Activated CD8-positive, alpha-beta T cell treated with anti-CD3 and anti-CD28 coated beads for 36 hours (primary cell): ENCODE measurements at regions not wholly inside any gene's neighbourhood (a gene's known extent, or its start where the extent isn't known, plus 50 kb on each side); places are given as distances from the start of the nearest gene placed in this dataset.

Experiments used
- ATAC-seq: fragments of 200-7000 bp; cut with Tn5 transposase; one replicate; pipeline ENCODE4 v1.10.0; 2021; ENCODE audit warnings: mild to moderate bottlenecking, moderate library complexity
- CTCF ChIA-PET: fragments of 350-600 bp; sonication (Branson Sonifier 250); formaldehyde crosslinking; loops from one replicate; lab custom pipeline; 2021; ENCODE audit warnings: antibody characterized with exemption; lab: Charles Lee
- POLR2A ChIA-PET: fragments of 350-600 bp; sonication (Branson Sonifier 250); formaldehyde crosslinking; loops from one replicate; lab custom pipeline; 2021; ENCODE audit warnings: antibody characterized with exemption; lab: Charles Lee
- DNase-seq: peaks from one replicate; pipeline ENCODE4 v3.0.0-alpha.2; 2020
- H3K27ac Mint-ChIP-seq: one replicate; pipeline ENCODE4 v1.8.0; 2021; ENCODE audit warnings: mild to moderate bottlenecking, mixed read lengths
- H3K27me3 Mint-ChIP-seq: one replicate; pipeline ENCODE4 v1.8.0; 2021; ENCODE audit warnings: mixed read lengths
- H3K36me3 Mint-ChIP-seq: one replicate; pipeline ENCODE4 v1.8.0; 2021; ENCODE audit warnings: low read depth, mixed read lengths
- H3K4me1 Mint-ChIP-seq: one replicate; pipeline ENCODE4 v1.8.0; 2021; ENCODE audit warnings: low read depth, mixed read lengths
- H3K4me3 Mint-ChIP-seq: one replicate; pipeline ENCODE4 v1.8.0; 2021; ENCODE audit warnings: mild to moderate bottlenecking, moderate library complexity, mixed read lengths
- H3K9me3 Mint-ChIP-seq: one replicate; pipeline ENCODE4 v1.8.0; 2021; ENCODE audit warnings: mixed read lengths
- CTCF ChIP-seq: fragments of 200-600 bp; IDR thresholded peaks from one replicate; pipeline ENCODE4 v1.8.0; 2022; ENCODE audit warnings: antibody characterized with exemption, mild to moderate bottlenecking
- intact Hi-C: fragments of 100-400 bp; cut with micrococcal nuclease; formaldehyde crosslinking; loops from one replicate; pipeline ENCODE4 v1.10.0; 2022

- no peak for TF ChIP-seq CTCF
- no peaks in the 10 kb centered on the region for H3K4me1 Mint-ChIP-seq
- CTCF ChIA-PET, result no interaction called here
- no peak for DNase-seq
- no peaks in the 10 kb centered on the region for H3K36me3 Mint-ChIP-seq
- peaks cover 2% of the 10 kb centered on the region for H3K9me3 Mint-ChIP-seq
- H3K27me3 Mint-ChIP-seq, result no peaks in the 10 kb centered on the region
- no peak overlapping the region for H3K27ac Mint-ChIP-seq
- no peak for ATAC-seq
- intact Hi-C loops, result no loop called here
- POLR2A ChIA-PET, result no interaction called here
- H3K4me3 Mint-ChIP-seq, result no peak overlapping the region
These were observed 177.1 kb upstream of the ELAC2 start for GRCh38 chr17:13194887-13195286.

- Mint-ChIP-seq H3K4me3 (no peak overlapping the region), H3K27ac (no peak overlapping the region), H3K9me3 (peaks cover 3% of the 10 kb centered on the region), H3K4me1 (no peaks in the 10 kb centered on the region), H3K36me3 (no peaks in the 10 kb centered on the region), H3K27me3 (peaks cover 1% of the 10 kb centered on the region)
- ChIA-PET CTCF (no interaction called here), POLR2A (no interaction called here)
- intact Hi-C loops, result no loop called here
- DNase-seq (no peak), ATAC-seq (no peak)
- no peak for TF ChIP-seq CTCF
These were observed 165.0 kb upstream of the ELAC2 start for GRCh38 chr17:13182854-13183253.

GRCh38 chr17:13182450-13182849 lies 164.6 kb upstream of the ELAC2 start:
- H3K9me3 Mint-ChIP-seq, result peaks cover 3% of the 10 kb centered on the region
- no peaks in the 10 kb centered on the region for H3K36me3 Mint-ChIP-seq
- DNase-seq, result no peak
- ChIA-PET CTCF (no interaction called here), POLR2A (no interaction called here)
- intact Hi-C loops, result no loop called here
- ATAC-seq, result no peak
- H3K27ac Mint-ChIP-seq, result no peak overlapping the region
- no peak for TF ChIP-seq CTCF
- no peaks in the 10 kb centered on the region for H3K4me1 Mint-ChIP-seq
- H3K4me3 Mint-ChIP-seq, result no peak overlapping the region
- peaks cover 1% of the 10 kb centered on the region for H3K27me3 Mint-ChIP-seq

GRCh38 chr17:13181683-13182082 lies 163.9 kb upstream of the ELAC2 start:
- no peak for TF ChIP-seq CTCF
- no peak overlapping the region for H3K27ac Mint-ChIP-seq
- H3K27me3 Mint-ChIP-seq, result no peaks in the 10 kb centered on the region
- ATAC-seq, result no peak
- ChIA-PET POLR2A (no interaction called here), CTCF (no interaction called here)
- H3K36me3 Mint-ChIP-seq, result no peaks in the 10 kb centered on the region
- H3K4me1 Mint-ChIP-seq, result no peaks in the 10 kb centered on the region
- H3K4me3 Mint-ChIP-seq, result no peak overlapping the region
- intact Hi-C loops, result no loop called here
- H3K9me3 Mint-ChIP-seq, result peaks cover 3% of the 10 kb centered on the region
- no peak for DNase-seq

- DNase-seq (no peak), ATAC-seq (no peak)
- Mint-ChIP-seq H3K27ac (no peak overlapping the region), H3K36me3 (peaks cover 1% of the 10 kb centered on the region), H3K4me3 (no peak overlapping the region), H3K4me1 (no peaks in the 10 kb centered on the region), H3K9me3 (peaks cover 6% of the 10 kb centered on the region), H3K27me3 (no peaks in the 10 kb centered on the region)
- intact Hi-C loops, result loop anchor here (10.0 kb wide), 1 partner anchor 58 kb away; no protein-coding TSS in a partner anchor
- no peak for TF ChIP-seq CTCF
- ChIA-PET POLR2A (no interaction called here), CTCF (no interaction called here)
These were observed 158.6 kb upstream of the ELAC2 start for GRCh38 chr17:13176436-13176835.
